ENCODE measurements at regions not wholly inside any gene's neighbourhood (a gene's known extent, or its start where the extent isn't known, plus 50 kb on each side); places are given as distances from the start of the nearest gene placed in this dataset.
"Not testable (repeated sequence)": the region's sequence is repeated elsewhere in the genome, so short reads cannot be mapped to it uniquely, and the experiment has no call there.

DNA sequence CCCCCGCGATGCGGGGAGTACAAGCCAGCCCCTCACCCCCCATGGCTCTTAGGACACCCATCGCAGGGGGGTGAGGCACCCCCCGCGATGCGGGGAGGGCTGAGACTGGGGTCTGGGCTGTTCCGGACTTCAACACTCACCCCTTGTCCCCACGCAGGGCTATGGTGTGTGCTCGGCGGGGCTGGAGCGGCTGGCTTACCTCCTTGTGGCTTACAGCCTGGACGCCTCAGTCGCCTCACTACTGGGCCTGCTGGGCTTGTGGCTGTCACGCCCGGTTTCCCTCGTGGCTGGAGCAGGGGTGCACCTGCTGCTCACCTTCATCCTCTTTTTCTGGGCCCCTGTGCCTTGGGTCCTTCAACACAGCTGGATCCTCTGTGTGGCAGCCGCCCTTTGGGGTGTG lies 87.8 kb upstream of the HMX1 start:
- H3K36me3 ChIP-seq (ENCODE audit: control insufficient read depth in 4 of 4, insufficient read depth in 4 of 4, low read length in 3 of 4); H3K27ac ChIP-seq (ENCODE audit: insufficient read depth in 1 of 2, low read depth in 1 of 2, low read length in 2 of 2, poor library complexity in 1 of 2, severe bottlenecking in 2 of 2); CTCF ChIA-PET; H3K9me3 ChIP-seq (ENCODE audit: control extremely low read depth in 1 of 5, control insufficient read depth in 4 of 5, insufficient read depth in 2 of 5, low read depth in 1 of 5, low read length in 4 of 5); H3K4me3 ChIP-seq (ENCODE audit: control insufficient read depth in 1 of 7, extremely low read depth in 1 of 7, insufficient read depth in 4 of 7, low read depth in 2 of 7, low read length in 6 of 7); POLR2A ChIA-PET; DNase-seq; H3K4me1 ChIP-seq (ENCODE audit: control extremely low read depth in 1 of 4, control insufficient read depth in 4 of 4, insufficient read depth in 4 of 4, low read length in 3 of 4): not testable (repeated sequence)
- 79% methylated on average over 7 of the region's 18 CpGs for whole genome bisulfite sequencing (ENCODE audit: insufficient coverage)
- peaks cover 0 to 21% (median 0%) of the 10 kb centered on the region in 5 experiments for H3K27me3 ChIP-seq (replicated peaks in 2 of 5; ENCODE audit: control insufficient read depth in 4 of 5, insufficient read depth in 5 of 5, low read length in 4 of 5)

DNA sequence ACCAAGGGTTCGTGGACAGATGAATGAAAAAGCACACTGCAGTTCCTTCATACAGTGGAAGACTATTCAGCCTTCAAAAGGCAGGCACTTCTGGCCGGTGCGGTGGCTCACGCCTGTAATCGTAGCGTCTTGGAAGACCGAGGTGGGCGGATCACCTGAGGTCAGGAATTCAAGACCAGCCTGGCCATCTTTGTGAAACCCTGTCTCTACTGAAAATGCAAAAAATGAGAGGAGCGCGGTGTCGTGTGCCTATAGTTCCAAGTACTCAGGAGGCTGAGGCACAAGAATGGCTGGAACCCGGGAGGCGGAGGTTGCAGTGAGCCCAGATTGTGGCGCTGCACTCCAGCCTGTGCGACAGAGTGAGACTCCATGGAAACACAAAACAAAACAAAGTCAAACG lies 82.4 kb upstream of the HMX1 start:
- POLR2A ChIA-PET: not testable (repeated sequence)
- WGBS (ENCODE audit: insufficient coverage): 95% methylated on average over 13 of the region's 16 CpGs

DNA sequence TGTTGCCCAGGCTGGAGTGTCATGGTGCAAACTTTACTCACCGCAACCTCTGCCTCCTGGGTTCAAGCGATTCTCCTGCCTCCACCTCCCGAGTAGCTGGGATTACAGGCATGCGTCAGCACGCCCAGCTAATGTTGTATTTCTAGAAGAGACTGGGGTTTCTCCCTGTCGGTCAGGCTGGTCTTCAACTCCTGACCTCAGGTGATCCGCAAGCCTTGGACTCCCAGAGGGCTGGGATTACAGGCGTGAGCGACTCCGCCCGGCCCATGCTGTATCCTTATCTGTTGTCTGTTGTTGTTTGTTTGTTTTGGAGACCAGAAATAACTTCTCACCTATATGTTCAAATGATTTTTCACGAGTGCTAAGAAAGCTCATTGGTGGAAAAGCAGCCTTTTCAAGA lies 81.2 kb upstream of the HMX1 start:
- CTCF ChIA-PET; H3K36me3 ChIP-seq (ENCODE audit: control insufficient read depth in 4 of 4, insufficient read depth in 4 of 4, low read length in 3 of 4); H3K4me1 ChIP-seq (ENCODE audit: control extremely low read depth in 1 of 4, control insufficient read depth in 4 of 4, insufficient read depth in 4 of 4, low read length in 3 of 4); H3K4me3 ChIP-seq (ENCODE audit: control insufficient read depth in 1 of 7, extremely low read depth in 1 of 7, insufficient read depth in 4 of 7, low read depth in 2 of 7, low read length in 6 of 7); H3K9me3 ChIP-seq (ENCODE audit: control extremely low read depth in 1 of 5, control insufficient read depth in 4 of 5, insufficient read depth in 2 of 5, low read depth in 1 of 5, low read length in 4 of 5); H3K27ac ChIP-seq (ENCODE audit: insufficient read depth in 1 of 2, low read depth in 1 of 2, low read length in 2 of 2, poor library complexity in 1 of 2, severe bottlenecking in 2 of 2); DNase-seq: not testable (repeated sequence)
- POLR2A ChIA-PET: interaction anchor here (0.6 kb wide), 1 partner anchor 1040 kb away, joined by 4 read pairs; no protein-coding TSS in a partner anchor
- H3K27me3 ChIP-seq (replicated peaks in 2 of 5; ENCODE audit: control insufficient read depth in 4 of 5, insufficient read depth in 5 of 5, low read length in 4 of 5): peaks cover 0 to 11% (median 0%) of the 10 kb centered on the region in 5 experiments
- WGBS (ENCODE audit: insufficient coverage): 95% methylated on average over 6 of the region's 12 CpGs

More for the DNA sequence above, 82.4 kb upstream of the HMX1 start:
- H3K9me3 ChIP-seq (ENCODE audit: control extremely low read depth in 1 of 5, control insufficient read depth in 4 of 5, insufficient read depth in 2 of 5, low read depth in 1 of 5, low read length in 4 of 5); DNase-seq; CTCF ChIA-PET; H3K4me1 ChIP-seq (ENCODE audit: control extremely low read depth in 1 of 4, control insufficient read depth in 4 of 4, insufficient read depth in 4 of 4, low read length in 3 of 4); H3K27ac ChIP-seq (ENCODE audit: insufficient read depth in 1 of 2, low read depth in 1 of 2, low read length in 2 of 2, poor library complexity in 1 of 2, severe bottlenecking in 2 of 2); H3K36me3 ChIP-seq (ENCODE audit: control insufficient read depth in 4 of 4, insufficient read depth in 4 of 4, low read length in 3 of 4); H3K4me3 ChIP-seq (ENCODE audit: control insufficient read depth in 1 of 7, extremely low read depth in 1 of 7, insufficient read depth in 4 of 7, low read depth in 2 of 7, low read length in 6 of 7): not testable (repeated sequence)
- peaks cover 0 to 14% (median 0%) of the 10 kb centered on the region in 5 experiments for H3K27me3 ChIP-seq (replicated peaks in 2 of 5; ENCODE audit: control insufficient read depth in 4 of 5, insufficient read depth in 5 of 5, low read length in 4 of 5)

DNA sequence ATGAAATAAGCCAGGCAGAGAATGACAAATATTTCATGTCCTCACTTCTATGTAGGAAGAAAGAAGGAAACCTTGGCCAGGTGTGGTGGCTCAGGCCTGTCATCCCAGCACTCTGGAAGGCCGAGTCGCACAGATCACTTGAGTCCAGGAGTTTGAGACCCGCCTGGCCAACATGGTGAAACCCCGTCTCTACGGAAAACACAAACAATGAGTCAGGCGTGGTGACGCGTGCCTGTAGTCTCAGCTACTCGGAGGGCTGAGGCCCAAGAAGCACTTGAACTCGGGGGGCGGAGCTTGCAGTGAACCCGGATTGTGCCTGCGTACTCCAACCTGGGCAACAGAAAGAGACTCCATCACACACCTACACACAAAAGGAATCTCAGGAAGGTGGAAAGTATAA lies 80.5 kb upstream of the HMX1 start:
- POLR2A ChIA-PET: interaction anchor here (0.6 kb wide), 1 partner anchor 1039 kb away, joined by 4 read pairs; no protein-coding TSS in a partner anchor

DNA sequence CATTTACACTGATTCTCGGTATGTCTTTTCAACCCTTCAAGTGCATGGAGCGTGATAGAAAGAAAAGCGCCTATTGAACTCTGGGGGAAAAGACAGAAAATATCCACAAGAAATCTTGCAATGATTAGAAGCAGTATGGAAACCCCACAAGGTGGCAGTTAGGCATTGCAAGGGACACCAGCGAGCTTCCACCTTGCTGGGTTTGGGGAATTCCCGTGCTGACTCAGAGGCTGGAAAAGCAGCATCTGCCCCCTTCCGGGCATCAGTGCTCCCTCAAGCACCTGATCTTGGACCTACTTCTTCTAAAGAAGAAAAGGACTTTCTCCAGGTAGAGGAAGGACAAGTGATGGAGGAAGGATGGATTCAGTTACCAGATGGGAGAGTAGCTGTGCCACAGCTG lies 73.9 kb upstream of the HMX1 start:
- WGBS (ENCODE audit: insufficient coverage): 77% methylated on average over 5 of the region's 6 CpGs
- H3K9me3 ChIP-seq (ENCODE audit: control extremely low read depth in 1 of 5, control insufficient read depth in 4 of 5, insufficient read depth in 2 of 5, low read depth in 1 of 5, low read length in 4 of 5); H3K4me1 ChIP-seq (ENCODE audit: control extremely low read depth in 1 of 4, control insufficient read depth in 4 of 4, insufficient read depth in 4 of 4, low read length in 3 of 4); H3K4me3 ChIP-seq (ENCODE audit: control insufficient read depth in 1 of 7, extremely low read depth in 1 of 7, insufficient read depth in 4 of 7, low read depth in 2 of 7, low read length in 6 of 7); POLR2A ChIA-PET; CTCF ChIA-PET; DNase-seq; H3K27ac ChIP-seq (ENCODE audit: insufficient read depth in 1 of 2, low read depth in 1 of 2, low read length in 2 of 2, poor library complexity in 1 of 2, severe bottlenecking in 2 of 2); H3K36me3 ChIP-seq (ENCODE audit: control insufficient read depth in 4 of 4, insufficient read depth in 4 of 4, low read length in 3 of 4): not testable (repeated sequence)
- H3K27me3 ChIP-seq (replicated peaks in 2 of 5; ENCODE audit: control insufficient read depth in 4 of 5, insufficient read depth in 5 of 5, low read length in 4 of 5): peaks cover 0 to 10% (median 0%) of the 10 kb centered on the region in 5 experiments

More for the DNA sequence above, 80.5 kb upstream of the HMX1 start:
- CTCF ChIA-PET; DNase-seq; H3K9me3 ChIP-seq (ENCODE audit: control extremely low read depth in 1 of 5, control insufficient read depth in 4 of 5, insufficient read depth in 2 of 5, low read depth in 1 of 5, low read length in 4 of 5); H3K27me3 ChIP-seq (replicated peaks in 2 of 5; ENCODE audit: control insufficient read depth in 4 of 5, insufficient read depth in 5 of 5, low read length in 4 of 5); H3K4me1 ChIP-seq (ENCODE audit: control extremely low read depth in 1 of 4, control insufficient read depth in 4 of 4, insufficient read depth in 4 of 4, low read length in 3 of 4); H3K4me3 ChIP-seq (ENCODE audit: control insufficient read depth in 1 of 7, extremely low read depth in 1 of 7, insufficient read depth in 4 of 7, low read depth in 2 of 7, low read length in 6 of 7); H3K27ac ChIP-seq (ENCODE audit: insufficient read depth in 1 of 2, low read depth in 1 of 2, low read length in 2 of 2, poor library complexity in 1 of 2, severe bottlenecking in 2 of 2); H3K36me3 ChIP-seq (ENCODE audit: control insufficient read depth in 4 of 4, insufficient read depth in 4 of 4, low read length in 3 of 4): not testable (repeated sequence)
- 97% methylated on average over 3 of the region's 13 CpGs for WGBS (ENCODE audit: insufficient coverage)

DNA sequence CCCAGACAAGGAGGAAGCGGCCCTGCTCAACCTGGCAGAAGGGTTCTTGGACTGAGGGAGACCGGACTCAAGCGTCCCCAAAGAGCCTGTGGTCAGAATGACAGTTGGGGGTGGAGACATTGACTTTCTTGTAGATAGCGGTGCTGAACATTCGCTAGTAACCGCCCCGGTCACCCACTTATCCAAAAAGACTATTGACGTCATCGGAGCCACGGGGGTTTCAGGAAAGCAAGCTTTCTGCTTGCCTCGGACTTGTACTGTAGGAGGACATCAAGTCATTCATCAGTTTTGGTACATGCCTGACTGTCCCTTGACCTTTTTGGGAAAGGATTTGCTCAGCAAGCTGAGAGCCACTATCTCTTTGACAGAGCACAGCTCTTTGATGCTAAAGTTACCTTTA lies 71.7 kb upstream of the HMX1 start:
- POLR2A ChIA-PET; H3K9me3 ChIP-seq (ENCODE audit: control extremely low read depth in 1 of 5, control insufficient read depth in 4 of 5, insufficient read depth in 2 of 5, low read depth in 1 of 5, low read length in 4 of 5); H3K4me1 ChIP-seq (ENCODE audit: control extremely low read depth in 1 of 4, control insufficient read depth in 4 of 4, insufficient read depth in 4 of 4, low read length in 3 of 4); H3K27ac ChIP-seq (ENCODE audit: insufficient read depth in 1 of 2, low read depth in 1 of 2, low read length in 2 of 2, poor library complexity in 1 of 2, severe bottlenecking in 2 of 2); H3K4me3 ChIP-seq (ENCODE audit: control insufficient read depth in 1 of 7, extremely low read depth in 1 of 7, insufficient read depth in 4 of 7, low read depth in 2 of 7, low read length in 6 of 7); H3K36me3 ChIP-seq (ENCODE audit: control insufficient read depth in 4 of 4, insufficient read depth in 4 of 4, low read length in 3 of 4); DNase-seq: not testable (repeated sequence)
- CTCF ChIA-PET: interaction anchor here (0.6 kb wide), 1 partner anchor 765 kb away, joined by 3 read pairs; no protein-coding TSS in a partner anchor
- H3K27me3 ChIP-seq (replicated peaks in 2 of 5; ENCODE audit: control insufficient read depth in 4 of 5, insufficient read depth in 5 of 5, low read length in 4 of 5): peaks cover 0 to 30% (median 4%) of the 10 kb centered on the region in 5 experiments
- 92% methylated on average over 11 of the region's 11 CpGs for WGBS (ENCODE audit: insufficient coverage)

DNA sequence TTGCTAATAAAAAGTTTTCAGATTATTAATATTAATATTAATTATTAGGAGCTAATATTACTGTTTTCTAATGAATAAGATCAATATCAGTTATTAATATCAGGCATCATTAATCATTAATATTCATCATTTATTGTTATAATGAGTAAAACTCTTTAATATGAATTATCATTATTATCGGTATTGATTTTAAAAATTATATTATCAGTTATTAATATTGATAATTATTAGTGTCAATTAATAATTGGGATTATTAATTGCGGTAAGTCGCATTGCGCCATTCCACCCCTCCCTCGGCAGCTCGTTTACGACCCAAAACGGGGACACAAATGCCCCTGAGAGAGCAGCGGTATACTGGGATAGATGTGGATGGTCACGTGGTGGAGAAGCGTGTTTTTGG lies 70.4 kb upstream of the HMX1 start:
- CTCF ChIA-PET; H3K4me1 ChIP-seq (ENCODE audit: control extremely low read depth in 1 of 4, control insufficient read depth in 4 of 4, insufficient read depth in 4 of 4, low read length in 3 of 4): not testable (repeated sequence)

More for the DNA sequence above, 70.4 kb upstream of the HMX1 start:
- H3K9me3 ChIP-seq (ENCODE audit: control extremely low read depth in 1 of 5, control insufficient read depth in 4 of 5, insufficient read depth in 2 of 5, low read depth in 1 of 5, low read length in 4 of 5); DNase-seq; H3K36me3 ChIP-seq (ENCODE audit: control insufficient read depth in 4 of 4, insufficient read depth in 4 of 4, low read length in 3 of 4); H3K4me3 ChIP-seq (ENCODE audit: control insufficient read depth in 1 of 7, extremely low read depth in 1 of 7, insufficient read depth in 4 of 7, low read depth in 2 of 7, low read length in 6 of 7); H3K27ac ChIP-seq (ENCODE audit: insufficient read depth in 1 of 2, low read depth in 1 of 2, low read length in 2 of 2, poor library complexity in 1 of 2, severe bottlenecking in 2 of 2); POLR2A ChIA-PET: not testable (repeated sequence)
- WGBS (ENCODE audit: insufficient coverage): 95% methylated on average over 10 of the region's 11 CpGs
- peaks cover 0 to 40% (median 11%) of the 10 kb centered on the region in 5 experiments for H3K27me3 ChIP-seq (replicated peaks in 2 of 5; ENCODE audit: control insufficient read depth in 4 of 5, insufficient read depth in 5 of 5, low read length in 4 of 5)
